ENCODE measurements at regions not wholly inside any gene's neighbourhood (a gene's known extent, or its start where the extent isn't known, plus 50 kb on each side); places are given as distances from the start of the nearest gene placed in this dataset.

- TF ChIP-seq CTCF (IDR thresholded peaks at IDR 0.05) (no peak), EP300 (IDR thresholded peaks at IDR 0.05) (no peak)
Observed at GRCh38 chr10:33673839-33674415, 339.5 kb upstream of the NRP1 start.

Measured in stomach (tissue), 4 donors.